K562 (cell line): ENCODE measurements at regions not wholly inside any gene's neighbourhood (a gene's known extent, or its start where the extent isn't known, plus 50 kb on each side); places are given as distances from the start of the nearest gene placed in this dataset.

Source experiments
- CHD4 ChIP-seq: fragments of 200-600 bp; sonication (generic); IDR thresholded peaks from 3 replicates; pipeline ENCODE4 v1.6.1; 2012; ENCODE audit warnings: low read depth, mild to moderate bottlenecking, mixed read lengths, low read length, inconsistent platforms; ENCODE audit not compliant: insufficient read depth, insufficient replicate concordance, poor library complexity, severe bottlenecking
- CXXC5 ChIP-seq: fragments of 250-450 bp; sonication (Bioruptor Pico); IDR thresholded peaks from 2 replicates; pipeline ENCODE4 v1.8.0; 2022; ENCODE audit warnings: inconsistent platforms, mild to moderate bottlenecking, moderate library complexity
- EP400 ChIP-seq: fragments of 450-650 bp; IDR thresholded peaks from 2 replicates; pipeline ENCODE4 v1.6.1; 2017; ENCODE audit warnings: antibody characterized with exemption, mild to moderate bottlenecking, moderate library complexity
- EZH2 ChIP-seq: IDR thresholded peaks from 2 replicates; pipeline ENCODE4 v1.6.1; 2012; ENCODE audit warnings: low read depth, mild to moderate bottlenecking, inconsistent platforms, low read length, borderline replicate concordance
- GATAD2B ChIP-seq: fragments of 450-650 bp; IDR thresholded peaks from 2 replicates; pipeline ENCODE4 v1.6.1; 2017; ENCODE audit warnings: mild to moderate bottlenecking, borderline replicate concordance
- HCFC1 ChIP-seq: IDR thresholded peaks from 2 replicates; pipeline ENCODE4 v1.6.1; 2012; ENCODE audit warnings: low read depth, low read length, improper control_type of control experiment
- KLF10 ChIP-seq: fragments of 250-450 bp; sonication (Bioruptor Pico); IDR thresholded peaks from 2 replicates; pipeline ENCODE4 v1.6.1; 2021; ENCODE audit warnings: matching md5 sums
- MCM5 ChIP-seq: fragments of 450-650 bp; IDR thresholded peaks from 2 replicates; pipeline ENCODE4 v1.6.1; 2016; ENCODE audit warnings: low read depth
- PHB2 ChIP-seq: fragments of 450-650 bp; IDR thresholded peaks from 2 replicates; pipeline ENCODE4 v1.6.1; 2017; ENCODE audit warnings: low read depth
- RBM22 ChIP-seq: fragments of 200-400 bp; formaldehyde crosslinking; IDR thresholded peaks from 2 replicates; pipeline ENCODE4 v1.6.1; 2018; ENCODE audit warnings: low read length, low read depth; ENCODE audit not compliant: poor library complexity, severe bottlenecking
- SIN3A ChIP-seq, 2 experiments: fragments of 150-350 bp in 1 of 2; IDR thresholded peaks; 2 replicates each; pipeline ENCODE4 v1.6.1; 2011 to 2016; ENCODE audit warnings: borderline replicate concordance in 2 of 2, low read depth in 2 of 2, low read length in 2 of 2, mild to moderate bottlenecking in 2 of 2, moderate library complexity in 2 of 2; ENCODE audit not compliant: control insufficient read depth in 1 of 2
- SNIP1 ChIP-seq: fragments of 450-650 bp; IDR thresholded peaks from 2 replicates; pipeline ENCODE4 v1.7.1; 2017; ENCODE audit warnings: low read depth, mild to moderate bottlenecking
- SRSF9 ChIP-seq: fragments of 200-400 bp; formaldehyde crosslinking; IDR thresholded peaks from 2 replicates; pipeline ENCODE4 v1.6.1; 2017; ENCODE audit warnings: low read depth, low read length, borderline replicate concordance
- ZNF212 ChIP-seq: fragments of 450-650 bp; formaldehyde crosslinking; IDR thresholded peaks from 2 replicates; pipeline ENCODE4 v1.4.0; 2020; ENCODE audit warnings: mild to moderate bottlenecking
- ZNF764 ChIP-seq: fragments of 250-450 bp; sonication (Bioruptor Pico); IDR thresholded peaks from 2 replicates; pipeline ENCODE4 v1.4.0; 2020; ENCODE audit warnings: low read depth, mild to moderate bottlenecking, moderate library complexity
- TF ChIP-seq, protein P1 (sequence below): fragments of 450-650 bp; IDR thresholded peaks from 2 replicates; pipeline ENCODE4 v1.6.1; 2017; ENCODE audit warnings: antibody characterized with exemption, mild to moderate bottlenecking
- TF ChIP-seq, protein P2 (sequence below), 2 experiments: fragments of 450-650 bp; formaldehyde crosslinking in 1 of 2; IDR thresholded peaks; 2 replicates each; pipeline versions ENCODE4 v1.4.0 to v1.6.1; 2014 to 2020; ENCODE audit warnings: mild to moderate bottlenecking in 2 of 2, borderline replicate concordance in 1 of 2, low read depth in 1 of 2

DNA sequence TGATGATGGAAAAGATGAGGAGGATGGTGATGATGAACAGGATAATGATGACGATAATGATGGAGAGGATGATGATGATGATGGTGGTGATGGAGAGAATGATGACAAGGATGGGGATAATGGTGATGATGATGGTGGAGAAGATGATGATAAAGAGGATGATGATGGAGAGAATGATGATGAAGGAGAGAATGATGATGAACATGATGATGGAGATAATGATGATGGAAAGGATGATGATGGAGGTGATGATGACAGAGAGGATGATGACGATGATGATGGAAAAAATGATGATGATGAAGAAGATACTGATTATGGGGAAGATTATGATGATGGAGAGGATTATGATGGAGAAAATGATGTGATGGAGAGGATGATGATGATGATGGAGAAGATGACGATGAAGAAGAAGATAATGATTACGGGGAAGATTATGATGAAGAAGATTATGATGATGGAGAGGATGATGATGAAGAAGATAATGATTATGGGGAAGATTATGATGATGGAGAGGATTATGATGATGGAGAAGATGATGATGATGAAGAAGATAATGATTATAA is 204.1 kb downstream of the MATN1 start (continued):
- TF ChIP-seq, protein P1, sequence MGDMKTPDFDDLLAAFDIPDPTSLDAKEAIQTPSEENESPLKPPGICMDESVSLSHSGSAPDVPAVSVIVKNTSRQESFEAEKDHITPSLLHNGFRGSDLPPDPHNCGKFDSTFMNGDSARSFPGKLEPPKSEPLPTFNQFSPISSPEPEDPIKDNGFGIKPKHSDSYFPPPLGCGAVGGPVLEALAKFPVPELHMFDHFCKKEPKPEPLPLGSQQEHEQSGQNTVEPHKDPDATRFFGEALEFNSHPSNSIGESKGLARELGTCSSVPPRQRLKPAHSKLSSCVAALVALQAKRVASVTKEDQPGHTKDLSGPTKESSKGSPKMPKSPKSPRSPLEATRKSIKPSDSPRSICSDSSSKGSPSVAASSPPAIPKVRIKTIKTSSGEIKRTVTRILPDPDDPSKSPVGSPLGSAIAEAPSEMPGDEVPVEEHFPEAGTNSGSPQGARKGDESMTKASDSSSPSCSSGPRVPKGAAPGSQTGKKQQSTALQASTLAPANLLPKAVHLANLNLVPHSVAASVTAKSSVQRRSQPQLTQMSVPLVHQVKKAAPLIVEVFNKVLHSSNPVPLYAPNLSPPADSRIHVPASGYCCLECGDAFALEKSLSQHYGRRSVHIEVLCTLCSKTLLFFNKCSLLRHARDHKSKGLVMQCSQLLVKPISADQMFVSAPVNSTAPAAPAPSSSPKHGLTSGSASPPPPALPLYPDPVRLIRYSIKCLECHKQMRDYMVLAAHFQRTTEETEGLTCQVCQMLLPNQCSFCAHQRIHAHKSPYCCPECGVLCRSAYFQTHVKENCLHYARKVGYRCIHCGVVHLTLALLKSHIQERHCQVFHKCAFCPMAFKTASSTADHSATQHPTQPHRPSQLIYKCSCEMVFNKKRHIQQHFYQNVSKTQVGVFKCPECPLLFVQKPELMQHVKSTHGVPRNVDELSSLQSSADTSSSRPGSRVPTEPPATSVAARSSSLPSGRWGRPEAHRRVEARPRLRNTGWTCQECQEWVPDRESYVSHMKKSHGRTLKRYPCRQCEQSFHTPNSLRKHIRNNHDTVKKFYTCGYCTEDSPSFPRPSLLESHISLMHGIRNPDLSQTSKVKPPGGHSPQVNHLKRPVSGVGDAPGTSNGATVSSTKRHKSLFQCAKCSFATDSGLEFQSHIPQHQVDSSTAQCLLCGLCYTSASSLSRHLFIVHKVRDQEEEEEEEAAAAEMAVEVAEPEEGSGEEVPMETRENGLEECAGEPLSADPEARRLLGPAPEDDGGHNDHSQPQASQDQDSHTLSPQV: no peak
- TF ChIP-seq ZNF764 (CRISPR knock-in tag): no peak
- TF ChIP-seq KLF10: no peak
- TF ChIP-seq ZNF212: no peak
- no peak for TF ChIP-seq CXXC5 (CRISPR knock-in tag)
- TF ChIP-seq EZH2: no peak
- TF ChIP-seq MCM5: no peak
- no peak for TF ChIP-seq SNIP1
- TF ChIP-seq HCFC1: no peak
- no peak for TF ChIP-seq CHD4
- no peak for TF ChIP-seq SIN3A (IDR thresholded peaks at IDR 0.05; ENCODE audit: borderline replicate concordance in 2 of 2, control insufficient read depth in 1 of 2, low read depth in 2 of 2, low read length in 2 of 2)
- no peak for TF ChIP-seq GATAD2B
- TF ChIP-seq, protein P2, sequence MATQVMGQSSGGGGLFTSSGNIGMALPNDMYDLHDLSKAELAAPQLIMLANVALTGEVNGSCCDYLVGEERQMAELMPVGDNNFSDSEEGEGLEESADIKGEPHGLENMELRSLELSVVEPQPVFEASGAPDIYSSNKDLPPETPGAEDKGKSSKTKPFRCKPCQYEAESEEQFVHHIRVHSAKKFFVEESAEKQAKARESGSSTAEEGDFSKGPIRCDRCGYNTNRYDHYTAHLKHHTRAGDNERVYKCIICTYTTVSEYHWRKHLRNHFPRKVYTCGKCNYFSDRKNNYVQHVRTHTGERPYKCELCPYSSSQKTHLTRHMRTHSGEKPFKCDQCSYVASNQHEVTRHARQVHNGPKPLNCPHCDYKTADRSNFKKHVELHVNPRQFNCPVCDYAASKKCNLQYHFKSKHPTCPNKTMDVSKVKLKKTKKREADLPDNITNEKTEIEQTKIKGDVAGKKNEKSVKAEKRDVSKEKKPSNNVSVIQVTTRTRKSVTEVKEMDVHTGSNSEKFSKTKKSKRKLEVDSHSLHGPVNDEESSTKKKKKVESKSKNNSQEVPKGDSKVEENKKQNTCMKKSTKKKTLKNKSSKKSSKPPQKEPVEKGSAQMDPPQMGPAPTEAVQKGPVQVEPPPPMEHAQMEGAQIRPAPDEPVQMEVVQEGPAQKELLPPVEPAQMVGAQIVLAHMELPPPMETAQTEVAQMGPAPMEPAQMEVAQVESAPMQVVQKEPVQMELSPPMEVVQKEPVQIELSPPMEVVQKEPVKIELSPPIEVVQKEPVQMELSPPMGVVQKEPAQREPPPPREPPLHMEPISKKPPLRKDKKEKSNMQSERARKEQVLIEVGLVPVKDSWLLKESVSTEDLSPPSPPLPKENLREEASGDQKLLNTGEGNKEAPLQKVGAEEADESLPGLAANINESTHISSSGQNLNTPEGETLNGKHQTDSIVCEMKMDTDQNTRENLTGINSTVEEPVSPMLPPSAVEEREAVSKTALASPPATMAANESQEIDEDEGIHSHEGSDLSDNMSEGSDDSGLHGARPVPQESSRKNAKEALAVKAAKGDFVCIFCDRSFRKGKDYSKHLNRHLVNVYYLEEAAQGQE (IDR thresholded peaks at IDR 0.05; ENCODE audit: borderline replicate concordance): no peak
- TF ChIP-seq, protein P2 (CRISPR knock-in tag; IDR thresholded peaks at IDR 0.05; ENCODE audit: low read depth): no peak
- no peak for TF ChIP-seq SRSF9
- no peak for TF ChIP-seq RBM22
- TF ChIP-seq EP400: no peak
- no peak for TF ChIP-seq PHB2
